ENCODE measurements at regions not wholly inside any gene's neighbourhood (a gene's known extent, or its start where the extent isn't known, plus 50 kb on each side); places are given as distances from the start of the nearest gene placed in this dataset.

DNA sequence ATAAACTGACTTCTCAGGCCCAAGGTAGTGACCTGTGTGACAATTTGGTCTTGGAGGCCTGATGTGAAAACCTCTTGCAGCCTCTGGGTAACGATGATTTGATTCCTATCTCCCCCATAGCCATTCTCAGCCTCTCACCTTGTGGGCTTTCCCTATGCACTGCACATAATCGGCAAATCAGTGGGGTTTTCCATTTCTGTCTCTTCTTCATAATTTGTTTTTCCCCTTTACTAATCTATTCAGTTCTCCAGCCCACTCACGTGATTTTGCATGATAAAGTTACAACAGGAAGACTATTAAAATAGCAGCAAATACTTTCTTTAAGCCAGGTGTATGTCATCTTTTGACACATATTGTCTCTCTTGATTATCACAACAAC lies 893.7 kb downstream of the TFAP2A start:
- DNase-seq (ENCODE audit: low spot score), result no peak

DNA sequence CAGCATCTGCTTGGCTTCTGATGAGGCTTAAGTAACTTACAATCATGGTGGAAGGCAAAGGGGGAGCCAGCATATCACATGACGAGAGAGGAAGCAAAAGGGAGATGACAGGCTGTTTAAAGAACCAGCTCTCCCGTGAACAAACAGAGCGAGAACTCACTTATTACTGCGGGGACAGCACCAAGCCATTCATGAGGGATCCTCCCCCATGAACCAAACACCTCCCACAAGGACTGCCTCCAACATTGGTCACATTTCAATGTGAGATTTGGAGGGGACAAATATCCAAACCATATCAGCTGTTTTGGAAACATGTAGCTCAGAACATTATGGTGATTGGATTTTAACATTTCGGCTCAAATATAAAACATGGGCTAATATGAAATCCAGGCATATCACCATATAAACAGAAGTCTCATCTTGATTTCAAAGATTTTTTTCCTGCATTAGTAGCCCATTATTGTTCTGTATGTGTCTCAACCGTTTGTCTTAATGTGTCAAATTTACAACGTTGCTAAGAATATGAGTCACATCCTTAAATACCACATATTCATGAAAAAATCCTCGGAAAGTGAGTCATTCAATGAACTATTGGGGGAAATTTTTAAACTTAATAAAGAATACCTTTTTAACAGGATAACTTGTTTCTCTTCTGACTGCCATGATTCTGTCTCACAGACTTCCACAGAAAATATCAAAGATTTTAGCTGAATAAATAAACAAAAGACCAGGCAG lies 894.3 kb downstream of the TFAP2A start:
- no peak for DNase-seq (ENCODE audit: low spot score)

GRCh38 chr6:9518431-9518830 lies 896.4 kb downstream of the TFAP2A start:
- DNase-seq (ENCODE audit: low spot score), result no peak

GRCh38 chr6:9517806-9518205 lies 897.1 kb downstream of the TFAP2A start:
- DNase-seq (ENCODE audit: low spot score), result no peak

GRCh38 chr6:9515633-9516606 lies 899.0 kb downstream of the TFAP2A start:
- DNase-seq (ENCODE audit: low spot score), result no peak

- no peak for DNase-seq (ENCODE audit: low spot score)
Measured at GRCh38 chr6:9514146-9514545, 900.7 kb downstream of the TFAP2A start.

GRCh38 chr6:9511157-9511556 lies 903.7 kb downstream of the TFAP2A start:
- no peak for DNase-seq (ENCODE audit: low spot score)

GRCh38 chr6:9507136-9507895 lies 907.6 kb downstream of the TFAP2A start:
- DNase-seq (ENCODE audit: low spot score), result no peak

DNA sequence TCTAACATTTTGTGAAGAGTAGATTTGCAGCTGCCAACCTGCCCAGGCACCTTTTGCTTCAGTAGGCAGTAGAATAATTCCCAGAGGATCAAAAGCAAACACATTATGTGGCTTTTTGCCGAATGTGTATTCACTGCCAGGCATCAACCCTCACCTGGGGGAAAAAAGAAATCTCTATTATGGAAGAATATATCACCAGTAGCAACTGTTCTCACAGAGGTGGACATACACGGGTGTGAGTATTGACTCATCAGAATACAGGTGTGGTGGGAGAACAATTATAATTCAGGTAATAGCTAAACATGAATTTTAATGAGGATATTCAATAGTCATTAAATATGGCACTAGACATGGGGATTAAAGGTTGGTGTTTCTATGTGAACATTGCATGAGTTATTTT lies 910.7 kb downstream of the TFAP2A start:
- no peak for DNase-seq (ENCODE audit: low spot score)

- DNase-seq (ENCODE audit: low spot score), result no peak
Measured at GRCh38 chr6:9503111-9503761, 911.6 kb downstream of the TFAP2A start.

DNA sequence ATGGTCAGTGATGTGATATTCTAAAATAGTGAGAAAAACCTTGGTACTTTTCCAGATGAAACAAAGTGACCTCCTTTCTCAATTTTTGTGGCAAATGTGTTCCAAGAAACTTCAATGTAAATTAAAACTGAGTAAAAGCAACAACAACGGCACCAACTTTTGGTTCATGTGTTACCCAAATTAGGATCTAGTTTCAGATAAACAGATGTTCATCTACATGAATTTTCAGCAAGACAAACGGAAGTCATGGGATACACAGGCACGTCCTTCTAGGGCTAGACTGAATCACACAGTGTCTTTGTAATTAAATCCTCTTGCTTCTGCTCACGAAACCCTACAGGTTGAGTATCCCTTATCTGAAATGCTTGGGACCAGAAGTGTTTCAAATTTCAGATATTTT lies 915.2 kb downstream of the TFAP2A start:
- DNase-seq (ENCODE audit: low spot score), result no peak

DNA sequence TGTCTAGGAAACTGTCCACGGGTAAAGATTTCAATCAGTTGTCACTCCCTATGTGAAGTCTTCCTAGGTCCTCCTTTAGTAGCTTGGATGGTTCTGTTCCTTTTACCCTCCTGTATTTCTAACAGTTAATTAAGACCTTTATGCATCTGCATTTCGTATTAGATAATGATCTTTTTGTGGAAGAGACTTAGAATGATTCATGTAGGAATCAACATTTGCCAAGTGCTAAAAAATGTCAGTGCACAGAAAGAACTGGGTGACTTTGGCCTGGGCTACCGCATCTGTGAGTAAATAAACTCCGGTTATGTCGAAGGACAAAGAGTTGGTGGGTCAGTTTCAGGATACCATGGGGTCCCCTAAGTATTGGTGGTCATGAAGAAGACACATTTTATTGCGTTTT lies 918.0 kb downstream of the TFAP2A start:
- DNase-seq (ENCODE audit: low spot score), result no peak

- no peak for DNase-seq (ENCODE audit: low spot score)
Measured at GRCh38 chr6:9494864-9495263, 920.0 kb downstream of the TFAP2A start.

DNA sequence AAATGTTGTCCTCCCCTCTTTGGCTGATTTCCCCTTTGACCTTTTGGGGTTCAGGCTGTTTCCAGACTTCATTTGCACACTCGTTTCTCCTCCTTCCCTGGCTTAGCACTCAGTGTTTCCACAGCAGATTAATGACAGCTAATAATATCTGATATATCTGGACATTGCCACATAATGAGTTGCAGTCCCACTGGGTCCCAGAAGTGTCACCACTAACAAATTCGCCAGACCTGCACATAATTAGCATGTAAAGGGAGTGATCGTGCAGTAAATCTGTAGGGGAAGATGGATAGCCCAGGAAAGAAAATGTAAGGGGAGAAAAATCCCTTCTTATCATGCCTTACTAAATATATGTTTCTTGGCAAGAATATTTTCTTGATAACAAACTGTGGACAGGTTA lies 922.1 kb downstream of the TFAP2A start:
- DNase-seq (ENCODE audit: low spot score), result no peak

GRCh38 chr6:9487128-9487527 lies 927.7 kb downstream of the TFAP2A start:
- DNase-seq (ENCODE audit: low spot score), result no peak

DNA sequence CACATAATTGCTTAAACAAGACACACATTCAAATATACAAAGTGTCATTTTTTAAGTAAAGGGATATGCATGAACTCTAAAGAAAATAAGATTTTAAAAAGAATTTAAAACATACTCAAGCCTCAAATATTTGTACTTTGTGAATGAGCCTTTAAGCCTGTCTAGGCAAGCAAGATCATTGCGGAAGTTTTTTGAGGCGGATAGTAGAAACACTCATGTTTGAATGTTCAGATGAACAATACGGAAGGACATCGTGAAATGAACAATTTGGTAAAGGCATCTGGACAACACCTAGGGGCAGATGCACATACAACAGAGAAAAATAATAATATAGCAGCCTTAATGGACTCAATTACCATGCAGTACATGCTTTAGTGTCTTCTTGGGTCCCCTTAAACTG lies 928.9 kb downstream of the TFAP2A start:
- DNase-seq (ENCODE audit: low spot score), result no peak

- DNase-seq (ENCODE audit: low spot score), result no peak
Measured at GRCh38 chr6:9484686-9485085, 930.2 kb downstream of the TFAP2A start.

DNA sequence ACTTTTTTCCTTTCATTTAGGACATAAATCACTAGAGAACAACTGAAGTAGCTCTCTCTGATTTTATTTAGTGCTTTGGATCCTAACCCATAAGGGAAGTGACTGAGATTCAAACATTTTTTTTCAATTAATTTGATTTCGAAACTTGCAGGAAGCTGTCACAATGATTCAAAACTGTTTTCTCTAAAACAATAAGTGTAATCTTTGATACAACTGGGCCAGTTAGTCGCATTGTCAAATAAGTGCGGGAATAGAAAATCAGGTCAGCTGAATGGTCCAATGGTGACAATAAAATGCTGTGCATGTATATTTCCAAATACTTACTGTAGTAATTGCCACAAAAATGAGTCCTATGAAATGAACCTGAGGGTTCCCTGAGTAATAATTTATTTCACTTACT lies 930.8 kb downstream of the TFAP2A start:
- no peak for DNase-seq (ENCODE audit: low spot score)

- DNase-seq (ENCODE audit: low spot score), result no peak
Measured at GRCh38 chr6:9482030-9482738, 932.7 kb downstream of the TFAP2A start.

DNA sequence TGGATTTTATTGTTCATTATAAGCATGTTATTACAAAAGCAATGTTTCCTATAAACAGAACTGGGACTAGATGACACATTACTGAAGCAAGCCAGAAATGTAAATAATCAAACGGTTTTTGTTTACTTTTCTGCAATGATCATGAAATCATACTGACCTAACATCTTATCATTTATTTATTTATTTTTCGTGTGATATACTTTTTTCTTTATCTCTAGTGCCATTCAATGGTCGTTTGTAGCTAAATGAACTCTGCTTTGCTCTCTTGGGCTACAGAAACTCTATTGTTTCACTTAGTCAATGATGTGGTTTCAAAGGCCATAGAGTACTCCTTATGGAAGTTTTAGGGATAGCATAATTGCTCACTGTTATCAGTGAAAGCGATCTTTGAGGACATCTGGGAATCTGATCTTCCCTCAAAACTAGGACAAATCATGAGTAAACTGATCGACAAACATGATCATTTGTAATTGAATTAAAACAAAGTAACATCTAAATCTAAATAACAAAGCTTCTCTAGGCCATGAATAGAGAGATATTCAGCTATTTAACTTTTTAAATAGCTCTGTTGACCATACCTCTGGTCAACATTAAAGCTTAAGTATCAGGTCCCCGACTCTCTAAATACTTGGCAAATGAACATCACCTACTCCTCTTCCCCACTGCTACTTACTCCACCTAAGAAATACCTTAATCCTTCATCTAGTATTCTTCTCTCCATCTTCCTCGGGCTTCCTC lies 933.4 kb downstream of the TFAP2A start:
- no peak for DNase-seq (ENCODE audit: low spot score)

GRCh38 chr6:9468277-9468676 lies 946.6 kb downstream of the TFAP2A start:
- DNase-seq (ENCODE audit: low spot score), result no peak

Measured in D341Med (cell line).